ENCODE measurements at regions not wholly inside any gene's neighbourhood (a gene's known extent, or its start where the extent isn't known, plus 50 kb on each side); places are given as distances from the start of the nearest gene placed in this dataset.
"Not testable (repeated sequence)": the region's sequence is repeated elsewhere in the genome, so short reads cannot be mapped to it uniquely, and the experiment has no call there.

- DNase-seq (ENCODE audit: low spot score): no peak
Observed at GRCh38 chr1:68673771-68674170, 176.9 kb upstream of the DEPDC1 start.

GRCh38 chr1:68675336-68675735 lies 178.5 kb upstream of the DEPDC1 start:
- no peak for DNase-seq (ENCODE audit: low spot score)

- DNase-seq (ENCODE audit: low spot score): no peak
Observed at GRCh38 chr1:68677684-68678351, 180.9 kb upstream of the DEPDC1 start.

- no peak for DNase-seq (ENCODE audit: low spot score)
Observed at GRCh38 chr1:68696221-68696620, 199.3 kb upstream of the DEPDC1 start.

- DNase-seq (ENCODE audit: low spot score): no peak
Observed at GRCh38 chr1:68703921-68704354, 207.1 kb upstream of the DEPDC1 start.

- peak; percentile 29 for DNase-seq (ENCODE audit: low spot score)
Observed at GRCh38 chr1:68704800-68705443, 208.0 kb upstream of the DEPDC1 start.

GRCh38 chr1:68705466-68705865 lies 208.6 kb upstream of the DEPDC1 start:
- no peak for DNase-seq (ENCODE audit: low spot score)

GRCh38 chr1:68706639-68707317 lies 209.9 kb upstream of the DEPDC1 start:
- no peak for DNase-seq (ENCODE audit: low spot score)

GRCh38 chr1:68717330-68717729 lies 220.4 kb upstream of the DEPDC1 start:
- DNase-seq (ENCODE audit: low spot score): no peak

- no peak for DNase-seq (ENCODE audit: low spot score)
Observed at GRCh38 chr1:68720476-68720875, 223.6 kb upstream of the DEPDC1 start.

GRCh38 chr1:68723791-68724190 lies 226.9 kb upstream of the DEPDC1 start:
- no peak for DNase-seq (ENCODE audit: low spot score)

- peak; percentile 36 for DNase-seq (ENCODE audit: low spot score)
Observed at GRCh38 chr1:68725001-68725752, 228.3 kb upstream of the DEPDC1 start.

- DNase-seq (ENCODE audit: low spot score): not testable (repeated sequence)
Observed at GRCh38 chr1:68739486-68739885, 242.6 kb upstream of the DEPDC1 start.

- DNase-seq (ENCODE audit: low spot score): peak; percentile 45
Observed at GRCh38 chr1:68745011-68745410, 248.1 kb upstream of the DEPDC1 start.

GRCh38 chr1:68745451-68745850 lies 248.6 kb upstream of the DEPDC1 start:
- DNase-seq (ENCODE audit: low spot score): no peak

- no peak for DNase-seq (ENCODE audit: low spot score)
Observed at GRCh38 chr1:68746378-68746777, 249.5 kb upstream of the DEPDC1 start.

GRCh38 chr1:68751723-68752122 lies 254.8 kb upstream of the DEPDC1 start:
- DNase-seq (ENCODE audit: low spot score): no peak

GRCh38 chr1:68758666-68759209 lies 261.9 kb upstream of the DEPDC1 start:
- no peak for DNase-seq (ENCODE audit: low spot score)

- no peak for DNase-seq (ENCODE audit: low spot score)
Observed at GRCh38 chr1:68767941-68768340, 271.1 kb upstream of the DEPDC1 start.

GRCh38 chr1:68770817-68771216 lies 273.9 kb upstream of the DEPDC1 start:
- no peak for DNase-seq (ENCODE audit: low spot score)

GRCh38 chr1:68777851-68778250 lies 281.0 kb upstream of the DEPDC1 start:
- DNase-seq (ENCODE audit: low spot score): no peak

- not testable (repeated sequence) for DNase-seq (ENCODE audit: low spot score)
Observed at GRCh38 chr1:68779841-68780240, 283.0 kb upstream of the DEPDC1 start.

All from umbilical cord (tissue), 1 donor.